Stimulated activated naive CD8-positive, alpha-beta T cell treated with anti-CD3 and anti-CD28 coated beads, Interleukin-15, amount 100 ng/mL, for 72 hours (primary cell): ENCODE measurements at regions not wholly inside any gene's neighbourhood (a gene's known extent, or its start where the extent isn't known, plus 50 kb on each side); places are given as distances from the start of the nearest gene placed in this dataset.
"Not testable (repeated sequence)": the region's sequence is repeated elsewhere in the genome, so short reads cannot be mapped to it uniquely, and the experiment has no call there.

Experiments
- ATAC-seq: fragments of 150-1000 bp; cut with Tn5 transposase; 2 replicates; pipeline ENCODE4 v1.10.0; 2021; ENCODE audit warnings: mild to moderate bottlenecking, moderate library complexity
- DNase-seq, 2 donors: peaks; one replicate each; pipeline ENCODE4 v3.0.0; 2021 to 2022
- H3K27ac Mint-ChIP-seq, 2 donors: one replicate each; pipeline ENCODE4 v1.8.0; 2022; ENCODE audit warnings: mild to moderate bottlenecking in 2 of 2, mixed read lengths in 2 of 2, moderate library complexity in 2 of 2
- H3K27me3 Mint-ChIP-seq: one replicate; pipeline ENCODE4 v1.8.0; 2022; ENCODE audit warnings: mixed read lengths
- H3K4me1 Mint-ChIP-seq: one replicate; pipeline ENCODE4 v1.8.0; 2022; ENCODE audit warnings: mild to moderate bottlenecking, mixed read lengths
- H3K4me3 Mint-ChIP-seq, 2 donors: one replicate each; pipeline ENCODE4 v1.8.0; 2022; ENCODE audit warnings: mild to moderate bottlenecking in 2 of 2, mixed read lengths in 2 of 2, moderate library complexity in 1 of 2
- H3K9me3 Mint-ChIP-seq, 2 donors: one replicate each; pipeline ENCODE4 v1.8.0; 2022; ENCODE audit warnings: mixed read lengths in 2 of 2

GRCh38 chr10:15921423-15921945, 61.2 kb upstream of the MINDY3 start:
- H3K27me3 Mint-ChIP-seq, H3K4me3 Mint-ChIP-seq, ATAC-seq, DNase-seq, H3K4me1 Mint-ChIP-seq, H3K9me3 Mint-ChIP-seq, H3K27ac Mint-ChIP-seq: not testable (repeated sequence)

GRCh38 chr10:15931376-15931775, 71.1 kb upstream of the MINDY3 start:
- Mint-ChIP-seq H3K9me3 (peaks cover 7 to 9% of the 10 kb centered on the region in 2 donors), H3K4me1 (no peaks in the 10 kb centered on the region), H3K27ac (no peak overlapping the region), H3K27me3 (no peaks in the 10 kb centered on the region), H3K4me3 (no peak overlapping the region)
- DNase-seq (no peak), ATAC-seq (no peak)

- not testable (repeated sequence) for ATAC-seq, H3K4me1 Mint-ChIP-seq, H3K27ac Mint-ChIP-seq, DNase-seq, H3K4me3 Mint-ChIP-seq
- Mint-ChIP-seq H3K27me3 (peaks cover 10% of the 10 kb centered on the region), H3K9me3 (peaks cover 0 to 10% of the 10 kb centered on the region in 2 donors)
Measured at GRCh38 chr10:15939543-15939942, 79.2 kb upstream of the MINDY3 start.

- Mint-ChIP-seq H3K9me3 (peaks cover 11 to 25% of the 10 kb centered on the region in 2 donors), H3K27me3 (peaks cover 10% of the 10 kb centered on the region)
Measured at GRCh38 chr10:15943426-15943825, 83.1 kb upstream of the MINDY3 start.

GRCh38 chr10:15954188-15954587, 93.9 kb upstream of the MINDY3 start:
- Mint-ChIP-seq H3K27ac (no peak overlapping the region), H3K4me3 (no peak overlapping the region), H3K27me3 (no peaks in the 10 kb centered on the region), H3K9me3 (no peaks in the 10 kb centered on the region), H3K4me1 (no peaks in the 10 kb centered on the region)
- DNase-seq = no peak
- ATAC-seq = no peak

More at GRCh38 chr10:15943426-15943825, 83.1 kb upstream of the MINDY3 start:
- ATAC-seq = no peak
- no peaks in the 10 kb centered on the region for H3K4me1 Mint-ChIP-seq
- no peak for DNase-seq
- H3K4me3 Mint-ChIP-seq = no peak overlapping the region
- H3K27ac Mint-ChIP-seq = no peak overlapping the region

- Mint-ChIP-seq H3K4me1 (no peaks in the 10 kb centered on the region), H3K27ac (no peak overlapping the region), H3K27me3 (no peaks in the 10 kb centered on the region), H3K9me3 (no peaks in the 10 kb centered on the region), H3K4me3 (no peak overlapping the region)
- no peak for DNase-seq
- ATAC-seq = no peak
Measured at GRCh38 chr10:15960277-15960676, 100.0 kb upstream of the MINDY3 start.

GRCh38 chr10:15972736-15973135, 112.4 kb upstream of the MINDY3 start:
- not testable (repeated sequence) for H3K27me3 Mint-ChIP-seq, H3K4me3 Mint-ChIP-seq, H3K4me1 Mint-ChIP-seq, DNase-seq, H3K9me3 Mint-ChIP-seq, ATAC-seq, H3K27ac Mint-ChIP-seq

- Mint-ChIP-seq H3K27me3 (no peaks in the 10 kb centered on the region), H3K9me3 (peaks cover 8% of the 10 kb centered on the region in 2 donors), H3K4me3 (no peak overlapping the region), H3K4me1 (no peaks in the 10 kb centered on the region), H3K27ac (no peak overlapping the region)
- ATAC-seq (no peak), DNase-seq (no peak)
Measured at GRCh38 chr10:15985690-15986089, 125.4 kb upstream of the MINDY3 start.

GRCh38 chr10:15990535-15991129, 130.3 kb upstream of the MINDY3 start:
- Mint-ChIP-seq H3K27me3 (no peaks in the 10 kb centered on the region), H3K9me3 (peaks cover 8 to 15% of the 10 kb centered on the region in 2 donors), H3K4me1 (no peaks in the 10 kb centered on the region), H3K4me3 (no peak overlapping the region), H3K27ac (no peak overlapping the region)
- DNase-seq = no peak
- ATAC-seq = no peak

- Mint-ChIP-seq H3K27me3 (no peaks in the 10 kb centered on the region), H3K9me3 (no peaks in the 10 kb centered on the region), H3K27ac (no peak overlapping the region), H3K4me1 (no peaks in the 10 kb centered on the region), H3K4me3 (no peak overlapping the region)
- ATAC-seq (no peak), DNase-seq (no peak)
Measured at GRCh38 chr10:15997313-15997712, 137.0 kb upstream of the MINDY3 start.

GRCh38 chr10:16001581-16001980, 141.3 kb upstream of the MINDY3 start:
- DNase-seq (no peak), ATAC-seq (no peak)
- Mint-ChIP-seq H3K27ac (no peak overlapping the region), H3K4me1 (no peaks in the 10 kb centered on the region), H3K4me3 (no peak overlapping the region), H3K9me3 (peaks cover 0 to 5% of the 10 kb centered on the region in 2 donors), H3K27me3 (no peaks in the 10 kb centered on the region)

- H3K9me3 Mint-ChIP-seq = peaks cover 7 to 10% of the 10 kb centered on the region in 2 donors
- DNase-seq (no peak), ATAC-seq (no peak)
- H3K4me3 Mint-ChIP-seq = no peak overlapping the region
- no peak overlapping the region for H3K27ac Mint-ChIP-seq
- no peaks in the 10 kb centered on the region for H3K27me3 Mint-ChIP-seq
- H3K4me1 Mint-ChIP-seq = no peaks in the 10 kb centered on the region
Measured at GRCh38 chr10:16009785-16010184, 149.5 kb upstream of the MINDY3 start.

- no peaks in the 10 kb centered on the region for H3K4me1 Mint-ChIP-seq
- H3K27me3 Mint-ChIP-seq = no peaks in the 10 kb centered on the region
- H3K4me3 Mint-ChIP-seq = no peak overlapping the region
- no peak overlapping the region for H3K27ac Mint-ChIP-seq
- peaks cover 7 to 10% of the 10 kb centered on the region in 2 donors for H3K9me3 Mint-ChIP-seq
- DNase-seq (no peak), ATAC-seq (no peak)
Measured at GRCh38 chr10:16011548-16011947, 151.2 kb upstream of the MINDY3 start.

GRCh38 chr10:16014469-16014868, 154.2 kb upstream of the MINDY3 start:
- H3K9me3 Mint-ChIP-seq = peaks cover 0 to 5% of the 10 kb centered on the region in 2 donors
- no peak for DNase-seq
- no peak overlapping the region for H3K4me3 Mint-ChIP-seq
- no peaks in the 10 kb centered on the region for H3K4me1 Mint-ChIP-seq
- no peaks in the 10 kb centered on the region for H3K27me3 Mint-ChIP-seq
- no peak for ATAC-seq
- peak overlapping the region in 1 of 2 donors; percentile 83 for H3K27ac Mint-ChIP-seq

- Mint-ChIP-seq H3K27me3 (no peaks in the 10 kb centered on the region), H3K9me3 (peaks cover 0 to 6% of the 10 kb centered on the region in 2 donors), H3K4me3 (no peak overlapping the region), H3K27ac (no peak overlapping the region), H3K4me1 (no peaks in the 10 kb centered on the region)
- no peak for ATAC-seq
- DNase-seq = no peak
Measured at GRCh38 chr10:16016688-16017087, 156.4 kb upstream of the MINDY3 start.

- no peak for ATAC-seq
- H3K27ac Mint-ChIP-seq = no peak overlapping the region
Measured at GRCh38 chr10:16020836-16021235, 160.5 kb upstream of the MINDY3 start.

GRCh38 chr10:16026832-16027231, 166.5 kb upstream of the MINDY3 start:
- ATAC-seq, H3K27me3 Mint-ChIP-seq, H3K4me3 Mint-ChIP-seq, H3K9me3 Mint-ChIP-seq, H3K4me1 Mint-ChIP-seq, DNase-seq, H3K27ac Mint-ChIP-seq: not testable (repeated sequence)

More at GRCh38 chr10:16020836-16021235, 160.5 kb upstream of the MINDY3 start:
- H3K4me1 Mint-ChIP-seq = no peaks in the 10 kb centered on the region
- DNase-seq = no peak
- H3K27me3 Mint-ChIP-seq = no peaks in the 10 kb centered on the region
- H3K4me3 Mint-ChIP-seq = no peak overlapping the region
- peaks cover 0 to 11% of the 10 kb centered on the region in 2 donors for H3K9me3 Mint-ChIP-seq
